ENCODE measurements at regions not wholly inside any gene's neighbourhood (a gene's known extent, or its start where the extent isn't known, plus 50 kb on each side); places are given as distances from the start of the nearest gene placed in this dataset.

- TF ChIP-seq SP1 (IDR thresholded peaks at IDR 0.05) (no peak), FOXM1 (IDR thresholded peaks at IDR 0.05; ENCODE audit: borderline replicate concordance) (no peak), L3MBTL2 (conservative IDR thresholded peaks at IDR 0.05) (no peak)
These were observed 127.1 kb downstream of the ZIC5 start for GRCh38 chr13:99844421-99844820.

All from HEK293T (cell line).